HepG2 (cell line): ENCODE measurements at regions not wholly inside any gene's neighbourhood (a gene's known extent, or its start where the extent isn't known, plus 50 kb on each side); places are given as distances from the start of the nearest gene placed in this dataset.

ENCODE experiments used
- ATAC-seq: fragments of 200-7000 bp; cut with Tn5 transposase; 3 replicates; pipeline ENCODE4 v1.9.1; 2020; ENCODE audit warnings: mild to moderate bottlenecking, moderate library complexity
- BruUV-seq: library from RNA; stranded (reverse); fragments of 400-500 nt; replicated peaks from 2 replicates; lab custom pipeline; 2021; lab: Mats Ljungman, UMichigan
- CTCF ChIA-PET: fragments of 300-600 bp; formaldehyde crosslinking; extraction: SDS; loops from one replicate; lab custom pipeline; 2021; ENCODE audit warnings: low total read pairs, inconsistent platforms, low intra/inter-chr PET ratio; lab: Yijun Ruan, JAX
- POLR2A ChIA-PET: fragments of 350-600 bp; sonication (Branson Sonifier 250); formaldehyde crosslinking; loops from one replicate; lab custom pipeline; 2020; ENCODE audit warnings: antibody characterized with exemption, inconsistent platforms; lab: Yijun Ruan, JAX
- DNase-seq: peaks from one replicate; pipeline ENCODE4 v3.0.0-alpha.2; 2015; ENCODE audit warnings: low spot score
- FAIRE-seq: peaks from 3 replicates; lab custom pipeline; 2011; peaks lifted over from hg19 to GRCh38; lab: Jason Lieb, UNC
- H2AFZ ChIP-seq: one replicate; pipeline ENCODE4 v1.6.1; 2011; ENCODE audit warnings: low read length, inconsistent platforms
- H3K27ac ChIP-seq: fragments of 300-600 bp; 3 replicates; pipeline ENCODE4 v1.8.0; 2011; ENCODE audit warnings: mixed run types, mild to moderate bottlenecking, mixed read lengths, low read length, inconsistent platforms; ENCODE audit not compliant: insufficient read depth; ENCODE audit errors: extremely low read length
- H3K27me3 ChIP-seq, 2 experiments: fragments of 200-600 bp in 1 of 2; 2 replicates in 1 of 2; 3 replicates in 1 of 2; pipeline versions ENCODE4 v1.6.0 to v1.8.0; 2011; ENCODE audit warnings: low read length in 2 of 2, mild to moderate bottlenecking in 2 of 2, moderate library complexity in 2 of 2, inconsistent platforms in 1 of 2; ENCODE audit not compliant: insufficient read depth in 2 of 2, control insufficient read depth in 1 of 2
- H3K36me3 ChIP-seq, 2 experiments: fragments of 200-600 bp in 1 of 2; replicated peaks in 1 of 2; 2 replicates in 1 of 2; 3 replicates in 1 of 2; pipeline versions ENCODE4 v1.5.1 to v1.8.0; 2011; ENCODE audit warnings: low read length in 2 of 2, inconsistent platforms in 1 of 2; ENCODE audit not compliant: insufficient read depth in 2 of 2, control insufficient read depth in 1 of 2
- H3K4me1 ChIP-seq: 2 replicates; pipeline ENCODE4 v1.5.1; 2012; ENCODE audit warnings: low read length, inconsistent platforms; ENCODE audit not compliant: insufficient read depth
- H3K4me2 ChIP-seq: 2 replicates; pipeline ENCODE4 v1.6.0; 2011; ENCODE audit warnings: low read depth, low read length, inconsistent platforms
- H3K4me3 ChIP-seq, 3 experiments: fragments of 200-600 bp in 1 of 3; sonication (generic), shearing (Covaris generic) in 1 of 3; replicated peaks in 1 of 3; 2 replicates each; pipeline ENCODE4 v1.5.1; 2011 to 2016; ENCODE audit warnings: low read length in 3 of 3, inconsistent platforms in 2 of 3, low read depth in 2 of 3, mild to moderate bottlenecking in 2 of 3, control low read depth in 1 of 3, mixed read lengths in 1 of 3; ENCODE audit not compliant: insufficient read depth in 1 of 3
- H3K79me2 ChIP-seq: one replicate; pipeline ENCODE4 v1.6.1; 2011; ENCODE audit warnings: low read length, inconsistent platforms; ENCODE audit not compliant: insufficient read depth
- H3K9ac ChIP-seq: 2 replicates; pipeline ENCODE4 v1.6.0; 2011; ENCODE audit warnings: mild to moderate bottlenecking, low read depth, low read length, inconsistent platforms; ENCODE audit not compliant: insufficient read depth
- H3K9me3 ChIP-seq: 2 replicates; pipeline ENCODE4 v1.5.1; 2012; ENCODE audit warnings: mild to moderate bottlenecking, low read length
- H4K20me1 ChIP-seq: 2 replicates; pipeline ENCODE4 v1.6.0; 2011; ENCODE audit warnings: inconsistent platforms, mild to moderate bottlenecking, low read length, moderate library complexity; ENCODE audit not compliant: insufficient read depth
- AHR ChIP-seq: IDR thresholded peaks from 2 replicates; pipeline ENCODE4 v1.6.1; 2018; ENCODE audit warnings: missing genetic modification reagents, missing compliant biosample characterization
- ELF3 ChIP-seq: IDR thresholded peaks from 2 replicates; pipeline ENCODE4 v1.6.1; 2016; ENCODE audit warnings: missing genetic modification reagents, missing compliant biosample characterization
- ESRRA ChIP-seq: sonication (generic); formaldehyde crosslinking; IDR thresholded peaks from 2 replicates; pipeline ENCODE4 v1.5.1; 2020; ENCODE audit warnings: mild to moderate bottlenecking, low read depth, missing genetic modification reagents
- FLYWCH1 ChIP-seq: sonication (generic); formaldehyde crosslinking; IDR thresholded peaks from 2 replicates; pipeline ENCODE4 v1.8.1; 2023; ENCODE audit warnings: mild to moderate bottlenecking, missing genetic modification reagents
- FOXA3 ChIP-seq: IDR thresholded peaks from 2 replicates; pipeline ENCODE4 v1.6.1; 2016; ENCODE audit warnings: missing genetic modification reagents, missing compliant biosample characterization
- JUNB ChIP-seq: sonication (generic); formaldehyde crosslinking; IDR thresholded peaks from 2 replicates; pipeline ENCODE4 v1.8.0; 2022; ENCODE audit warnings: missing genetic modification reagents, mild to moderate bottlenecking, borderline replicate concordance
- KDM5A ChIP-seq: fragments of 200-600 bp; sonication (generic); IDR thresholded peaks from 2 replicates; pipeline ENCODE4 v1.7.0; 2018; ENCODE audit warnings: antibody characterized with exemption, mild to moderate bottlenecking, low read length, borderline replicate concordance
- MIER2 ChIP-seq: IDR thresholded peaks from 2 replicates; pipeline ENCODE4 v1.6.1; 2016; ENCODE audit warnings: missing biosample characterization, missing genetic modification reagents
- MIER3 ChIP-seq: IDR thresholded peaks from 2 replicates; pipeline ENCODE4 v1.6.1; 2016; ENCODE audit warnings: missing compliant biosample characterization, borderline replicate concordance
- SMYD3 ChIP-seq: sonication (generic); formaldehyde crosslinking; IDR thresholded peaks from 2 replicates; pipeline ENCODE4 v1.8.1; 2023; ENCODE audit warnings: mild to moderate bottlenecking, missing genetic modification reagents
- YEATS4 ChIP-seq: sonication (generic); formaldehyde crosslinking; IDR thresholded peaks from 2 replicates; pipeline ENCODE4 v1.4.0; 2020; ENCODE audit warnings: missing genetic modification reagents, borderline replicate concordance
- ZNF160 ChIP-seq: sonication (generic); formaldehyde crosslinking; IDR thresholded peaks from 2 replicates; pipeline ENCODE4 v1.8.0; 2022; ENCODE audit warnings: mild to moderate bottlenecking, inconsistent platforms, missing genetic modification reagents
- ZNF432 ChIP-seq: sonication (generic); formaldehyde crosslinking; IDR thresholded peaks from 2 replicates; pipeline ENCODE4 v1.5.0; 2020; ENCODE audit warnings: missing genetic modification reagents, mild to moderate bottlenecking, borderline replicate concordance
- ZNF607 ChIP-seq: sonication (generic); formaldehyde crosslinking; IDR thresholded peaks from 2 replicates; pipeline ENCODE4 v1.5.1; 2020; ENCODE audit warnings: missing genetic modification reagents, mild to moderate bottlenecking, borderline replicate concordance
- ZNF850 ChIP-seq: sonication (generic); formaldehyde crosslinking; conservative IDR thresholded peaks from 2 replicates; pipeline ENCODE4 v1.9.0; 2021; ENCODE audit warnings: mild to moderate bottlenecking, missing genetic modification reagents
- ZSCAN22 ChIP-seq: sonication (generic); formaldehyde crosslinking; IDR thresholded peaks from 2 replicates; pipeline ENCODE4 v1.4.0; 2020; ENCODE audit warnings: mild to moderate bottlenecking, missing genetic modification reagents
- WGBS: methylation state at CpG from one replicate; pipeline ENCODE4 v1.1.6; 2017; ENCODE audit warnings: low lambda C conversion rate; 5-methylcytosine and 5-hydroxymethylcytosine counted together
- in situ Hi-C: cut with HindIII; loops from 2 replicates; pipeline ENCODE4 v1.10.0; 2017; ENCODE audit warnings: low pct_unique_long_range_greater_than_20kb; ENCODE audit not compliant: extremely low pct_ligation_motif_present
- intact Hi-C: fragments of 100-400 bp; cut with micrococcal nuclease; formaldehyde crosslinking; loops from one replicate; pipeline ENCODE4 v1.10.0; 2022; ENCODE audit not compliant: unreplicated experiment
- TF ChIP-seq, protein P1 (sequence below): sonication (generic); formaldehyde crosslinking; IDR thresholded peaks from 2 replicates; pipeline ENCODE4 v1.4.0; 2020; ENCODE audit warnings: mild to moderate bottlenecking, missing genetic modification reagents
- TF ChIP-seq, protein P2 (sequence below): sonication (generic); formaldehyde crosslinking; IDR thresholded peaks from 2 replicates; pipeline ENCODE4 v1.4.0; 2020; ENCODE audit warnings: missing genetic modification reagents; ENCODE audit errors: not compliant biosample characterization

- H4K20me1 ChIP-seq = no peaks in the 10 kb centered on the region
- no peaks in the 10 kb centered on the region for H3K79me2 ChIP-seq
- H3K36me3 ChIP-seq = no peaks in the 10 kb centered on the region
- in situ Hi-C loops (no loop called here), intact Hi-C loops (no loop called here)
- WGBS = 89% methylated on average over 2 of the region's 6 CpGs
- ChIA-PET POLR2A (no interaction called here), CTCF (no interaction called here)
- H3K9ac ChIP-seq = no peak overlapping the region
- no peaks in the 10 kb centered on the region for H3K4me1 ChIP-seq
- H2AFZ ChIP-seq = no peak overlapping the region
- BruUV-seq = no TSS peak
- no peak overlapping the region for H3K4me3 ChIP-seq
- H3K4me2 ChIP-seq = no peak overlapping the region
- no peak for ATAC-seq
- no peak overlapping the region for H3K27ac ChIP-seq
- TF ChIP-seq SMYD3 (CRISPR knock-in tag) = no peak
- TF ChIP-seq, protein P1, sequence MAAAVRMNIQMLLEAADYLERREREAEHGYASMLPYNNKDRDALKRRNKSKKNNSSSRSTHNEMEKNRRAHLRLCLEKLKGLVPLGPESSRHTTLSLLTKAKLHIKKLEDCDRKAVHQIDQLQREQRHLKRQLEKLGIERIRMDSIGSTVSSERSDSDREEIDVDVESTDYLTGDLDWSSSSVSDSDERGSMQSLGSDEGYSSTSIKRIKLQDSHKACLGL = no peak
- no peak for TF ChIP-seq KDM5A
- no peak for TF ChIP-seq AHR (CRISPR knock-in tag)
- TF ChIP-seq ZNF432 (CRISPR knock-in tag) = no peak
- TF ChIP-seq ESRRA = no peak
- TF ChIP-seq, protein P2, sequence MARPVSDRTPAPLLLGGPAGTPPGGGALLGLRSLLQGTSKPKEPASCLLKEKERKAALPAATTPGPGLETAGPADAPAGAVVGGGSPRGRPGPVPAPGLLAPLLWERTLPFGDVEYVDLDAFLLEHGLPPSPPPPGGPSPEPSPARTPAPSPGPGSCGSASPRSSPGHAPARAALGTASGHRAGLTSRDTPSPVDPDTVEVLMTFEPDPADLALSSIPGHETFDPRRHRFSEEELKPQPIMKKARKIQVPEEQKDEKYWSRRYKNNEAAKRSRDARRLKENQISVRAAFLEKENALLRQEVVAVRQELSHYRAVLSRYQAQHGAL (CRISPR knock-in tag) = no peak
- no peak for TF ChIP-seq ELF3 (CRISPR knock-in tag)
- TF ChIP-seq FLYWCH1 (CRISPR knock-in tag) = no peak
- no peak for TF ChIP-seq ZNF160 (CRISPR knock-in tag)
- TF ChIP-seq MIER2 (CRISPR knock-in tag) = no peak
- no peak for TF ChIP-seq ZSCAN22
- no peak for TF ChIP-seq JUNB (CRISPR knock-in tag)
- TF ChIP-seq YEATS4 = no peak
- TF ChIP-seq ZNF607 (CRISPR knock-in tag) = no peak
- TF ChIP-seq MIER3 (CRISPR knock-in tag) = no peak
- no peak for TF ChIP-seq FOXA3 (CRISPR knock-in tag)
- TF ChIP-seq ZNF850 (CRISPR knock-in tag) = no peak
- FAIRE-seq = no peak
- DNase-seq = no peak
- no peaks in the 10 kb centered on the region for H3K9me3 ChIP-seq
- no peaks in the 10 kb centered on the region for H3K27me3 ChIP-seq
Measured at GRCh38 chr14:76264384-76264783, 111.6 kb upstream of the ESRRB start.
